Activated naive CD8-positive, alpha-beta T cell treated with anti-CD3 and anti-CD28 coated beads, Interleukin-2, amount 50 U/mL, for 16 hours (primary cell): ENCODE measurements at regions not wholly inside any gene's neighbourhood (a gene's known extent, or its start where the extent isn't known, plus 50 kb on each side); places are given as distances from the start of the nearest gene placed in this dataset.
"Not testable (repeated sequence)": the region's sequence is repeated elsewhere in the genome, so short reads cannot be mapped to it uniquely, and the experiment has no call there.

Experiments
- DNase-seq: peaks from one replicate; pipeline ENCODE4 v3.0.0-alpha.2; 2020; ENCODE audit warnings: low read depth, low spot score

DNA sequence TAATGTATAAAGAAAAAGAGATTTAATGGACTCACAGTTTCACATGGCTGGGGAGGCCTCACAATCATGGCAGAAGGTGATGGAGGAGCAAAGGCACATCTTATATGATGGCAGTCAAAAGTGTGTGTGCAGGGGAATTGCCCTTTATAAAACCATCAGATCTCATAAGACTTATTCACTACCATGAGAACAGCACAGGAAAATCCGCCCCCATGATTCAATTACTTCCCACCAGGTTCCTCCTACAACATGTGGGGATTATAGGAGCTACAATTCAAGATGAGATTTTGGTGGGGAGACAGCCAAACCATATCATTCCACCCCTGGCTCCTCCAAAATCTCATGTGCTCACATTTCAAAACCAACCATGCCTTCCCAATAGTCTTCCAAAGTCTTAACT lies 82.5 kb upstream of the ANKRD1 start:
- DNase-seq = not testable (repeated sequence)

DNA sequence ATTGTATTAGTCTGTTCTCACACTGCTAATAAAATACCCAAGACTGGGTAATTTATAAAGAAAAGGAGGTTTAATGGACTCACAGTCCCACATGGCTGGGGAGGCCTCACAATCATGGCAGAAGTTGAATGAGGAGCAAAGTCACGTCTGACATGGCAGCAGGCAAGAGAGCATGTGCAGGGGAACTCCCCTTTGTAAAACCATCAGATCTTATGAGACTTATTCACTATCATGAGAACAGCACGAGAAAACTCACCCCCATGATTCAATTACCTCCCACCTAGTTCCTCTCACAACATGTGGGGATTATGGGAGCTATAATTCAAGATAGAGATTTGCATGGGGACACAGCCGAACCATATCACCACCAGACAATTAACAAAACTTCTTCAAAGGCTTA lies 84.4 kb upstream of the ANKRD1 start:
- DNase-seq = not testable (repeated sequence)

DNA sequence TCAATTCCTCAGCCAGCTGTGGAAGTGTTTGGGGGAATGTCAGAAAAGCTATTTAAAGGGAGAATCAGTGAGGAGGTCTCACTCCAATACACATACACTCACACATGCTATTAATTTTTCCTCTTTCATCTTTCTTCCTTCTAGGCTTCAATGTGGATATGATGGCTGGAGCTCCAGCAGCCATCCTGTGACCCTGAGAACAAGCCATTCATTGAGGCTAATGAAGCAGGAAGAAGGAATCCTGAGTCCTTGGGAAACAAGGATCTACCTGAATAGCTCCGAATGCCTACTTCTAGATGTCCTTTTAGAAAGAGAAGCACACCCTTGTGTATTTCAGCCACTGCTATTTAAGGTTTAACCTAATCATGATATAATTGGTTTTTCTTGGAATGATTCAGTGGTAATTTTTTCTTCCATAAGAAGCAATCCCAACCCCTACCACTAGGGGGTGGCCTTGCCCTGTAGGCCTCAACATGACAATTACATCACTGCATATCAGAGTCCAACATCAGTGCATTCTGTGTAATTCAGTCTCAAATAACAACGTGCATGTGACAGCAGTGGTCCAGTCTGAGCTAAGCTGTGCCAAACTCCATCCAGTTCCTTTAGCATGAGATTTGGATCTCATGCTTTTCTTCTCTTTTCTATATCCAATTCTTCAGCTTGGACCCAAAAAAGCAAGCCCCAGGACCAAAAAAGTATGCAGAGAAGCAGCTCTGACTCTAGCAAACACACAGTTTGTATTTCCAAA lies 85.3 kb upstream of the ANKRD1 start:
- DNase-seq = peak; percentile 50

DNA sequence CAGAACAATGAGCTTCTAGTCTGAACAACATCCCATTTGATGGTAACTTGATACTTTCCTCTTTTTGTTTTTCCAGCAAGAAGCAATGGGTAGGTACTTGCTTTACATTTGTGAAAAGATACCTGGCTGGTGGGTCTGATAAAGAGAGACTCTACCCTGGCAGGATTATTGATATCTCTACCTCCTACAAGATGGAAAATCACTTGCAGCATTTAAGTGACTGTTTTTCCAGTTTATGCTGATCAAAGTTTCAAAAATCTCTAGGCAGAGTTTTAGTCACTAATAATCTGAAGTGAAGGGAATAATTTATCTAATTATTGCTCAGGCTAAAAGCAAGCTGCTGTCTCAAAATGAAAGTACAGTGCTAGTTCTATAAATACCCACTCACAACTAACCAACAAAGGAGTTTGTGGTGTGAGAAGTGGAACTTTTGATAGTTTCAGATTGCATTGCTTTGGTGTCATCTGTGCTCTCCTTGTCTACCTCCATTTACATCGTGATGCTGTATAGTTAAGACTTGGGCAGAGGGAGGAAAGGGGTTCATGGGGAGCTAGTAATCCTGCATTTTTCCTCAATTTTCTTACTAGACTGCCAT lies 86.0 kb upstream of the ANKRD1 start:
- no peak for DNase-seq

DNA sequence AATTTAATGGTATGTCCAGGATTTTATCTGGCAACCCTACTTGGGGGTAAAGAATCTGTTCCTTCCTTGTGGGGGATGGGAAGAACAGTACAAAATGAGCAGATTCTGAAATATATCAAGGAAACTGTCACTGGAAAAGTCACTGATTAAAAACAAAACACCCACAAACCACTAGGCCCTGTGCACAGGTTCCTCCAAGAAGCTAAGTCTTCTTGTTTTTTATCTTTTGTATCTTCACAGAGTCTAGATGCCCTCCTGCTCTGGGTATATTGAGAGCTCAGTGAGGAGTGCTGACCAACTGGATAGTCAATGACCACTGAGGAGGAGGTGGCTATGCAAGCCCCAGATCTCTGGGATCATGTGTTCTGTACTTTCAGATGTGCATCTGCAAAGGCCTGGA lies 86.8 kb upstream of the ANKRD1 start:
- DNase-seq = no peak

DNA sequence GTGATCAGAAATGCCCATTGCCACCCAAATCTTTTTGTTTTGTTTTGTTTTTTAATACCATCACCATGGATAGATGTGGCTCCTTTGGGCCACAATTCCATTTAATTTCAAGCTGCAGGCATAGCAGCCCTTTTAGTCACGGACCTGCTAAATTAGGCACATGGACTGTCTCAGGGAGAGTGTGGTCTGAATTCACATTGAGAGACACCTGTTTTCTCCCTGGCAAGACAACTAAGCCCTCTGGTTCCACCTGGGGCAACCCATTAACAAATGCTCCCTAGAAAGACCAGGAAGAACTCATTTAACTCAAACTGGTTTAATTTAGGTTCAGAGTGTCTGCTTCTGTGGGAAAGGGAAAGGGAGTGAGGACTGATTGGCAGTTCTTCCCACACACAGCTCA lies 88.2 kb upstream of the ANKRD1 start:
- no peak for DNase-seq

DNA sequence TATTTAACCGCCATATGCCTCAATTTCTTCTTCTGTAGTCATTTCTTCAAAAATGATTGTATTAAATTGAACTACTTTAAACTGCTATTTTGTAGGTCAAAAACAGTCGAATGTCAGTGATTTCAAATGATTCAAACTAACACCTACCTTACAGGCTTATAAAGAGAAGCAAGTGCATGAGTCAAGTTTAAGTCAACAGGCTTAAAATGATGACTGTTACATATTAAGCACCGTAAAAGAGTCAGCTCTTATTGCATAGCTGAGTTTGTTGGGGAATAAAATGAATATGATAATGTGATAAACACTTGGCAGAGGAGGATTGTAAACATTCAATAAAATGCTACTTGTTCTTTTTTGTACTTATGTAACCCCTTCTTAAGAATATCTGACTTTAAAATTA lies 90.1 kb upstream of the ANKRD1 start:
- DNase-seq = no peak

DNA sequence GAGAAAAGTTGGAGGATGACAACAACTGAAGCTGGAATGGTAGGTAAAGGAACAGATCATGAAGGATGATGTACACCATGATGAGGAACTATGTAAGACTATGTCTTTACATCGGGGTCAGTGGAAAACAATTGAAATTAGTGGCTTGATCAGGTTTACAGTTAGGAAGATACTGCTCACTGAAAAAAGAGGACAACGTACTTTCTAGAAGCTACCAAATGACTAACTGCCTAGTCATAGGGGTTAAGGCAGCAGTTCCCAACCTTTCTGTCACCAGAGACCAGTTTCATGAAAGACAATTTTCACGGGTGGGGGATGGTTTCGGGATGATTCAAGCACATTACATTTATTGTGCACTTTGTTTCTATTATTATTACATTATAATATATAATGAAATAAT lies 91.6 kb upstream of the ANKRD1 start:
- no peak for DNase-seq

DNA sequence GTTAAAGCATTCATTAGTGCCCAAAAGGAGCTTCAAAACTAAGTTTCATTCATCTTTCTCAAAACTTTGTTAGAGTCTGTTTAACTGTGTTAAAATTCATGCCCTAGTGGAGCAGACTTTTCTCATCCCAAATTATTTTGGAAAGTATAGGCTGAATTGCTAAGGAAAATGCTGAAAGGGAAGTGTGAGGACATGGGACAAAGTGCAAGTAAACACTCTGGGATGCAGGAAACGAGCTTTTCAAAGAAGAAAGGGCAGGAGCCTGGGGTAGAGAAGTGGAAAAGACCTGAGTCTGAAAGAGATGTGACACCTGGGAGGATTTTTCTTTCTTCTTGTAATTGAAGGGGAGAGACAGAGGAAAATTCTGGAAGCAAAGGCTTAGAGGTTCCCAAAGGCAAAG lies 93.1 kb upstream of the ANKRD1 start:
- no peak for DNase-seq

DNA sequence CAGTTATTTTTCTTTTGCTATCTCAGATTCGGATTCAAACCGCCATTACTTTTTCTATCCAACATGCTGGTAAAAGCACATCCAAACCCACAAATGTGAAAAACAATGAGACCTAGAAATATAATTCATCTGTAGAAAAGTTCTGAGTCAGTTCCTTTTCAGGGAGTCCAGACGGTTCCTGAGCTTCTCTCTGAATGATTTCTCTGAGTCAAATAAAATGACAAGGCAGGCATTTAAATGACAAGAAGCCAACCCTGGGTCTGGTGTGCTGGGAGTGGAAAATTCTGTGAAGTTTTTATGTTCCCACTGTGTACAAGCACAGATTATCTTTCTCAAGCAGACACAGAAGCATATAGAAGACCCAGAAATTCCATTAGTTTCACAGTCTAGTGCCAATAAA lies 96.3 kb upstream of the ANKRD1 start:
- DNase-seq = no peak

DNA sequence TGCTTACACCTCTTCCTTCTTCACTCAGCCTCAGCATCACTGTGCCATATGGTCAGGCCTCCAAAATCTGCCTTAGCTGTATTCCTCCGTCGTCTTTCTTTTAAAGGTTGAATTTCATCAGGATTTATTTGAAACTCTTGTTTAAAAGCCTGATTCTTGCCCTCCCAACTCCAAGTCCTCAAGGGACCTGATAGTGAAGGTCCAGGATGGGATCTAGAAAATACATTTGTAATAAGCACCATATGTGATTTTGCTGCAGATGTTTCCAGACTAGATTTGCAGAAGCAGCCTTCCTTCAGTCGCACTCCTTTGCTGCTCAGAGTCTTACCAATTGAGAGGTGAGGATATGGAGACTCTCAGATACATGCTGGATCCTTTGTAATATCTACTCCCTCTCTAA lies 101.0 kb upstream of the ANKRD1 start:
- DNase-seq = no peak

DNA sequence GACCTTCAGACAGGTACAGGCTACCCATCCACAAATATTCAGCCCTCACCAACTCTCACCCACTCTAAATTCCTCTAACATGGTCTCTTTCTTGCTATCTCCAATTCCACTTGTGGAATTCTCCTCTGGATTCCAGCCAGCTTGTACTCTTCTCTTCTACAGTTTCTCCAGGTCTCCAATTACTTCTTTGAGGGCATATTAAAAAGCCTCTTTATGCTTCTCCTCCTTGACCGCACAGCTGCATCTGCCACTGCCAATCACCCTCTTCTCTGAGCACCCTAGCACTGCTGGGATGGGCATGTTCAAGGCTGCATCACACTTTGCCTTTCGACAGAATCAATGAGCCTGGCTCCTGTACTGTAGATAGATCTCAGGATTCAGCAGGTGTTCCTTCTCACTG lies 101.5 kb upstream of the ANKRD1 start:
- no peak for DNase-seq

DNA sequence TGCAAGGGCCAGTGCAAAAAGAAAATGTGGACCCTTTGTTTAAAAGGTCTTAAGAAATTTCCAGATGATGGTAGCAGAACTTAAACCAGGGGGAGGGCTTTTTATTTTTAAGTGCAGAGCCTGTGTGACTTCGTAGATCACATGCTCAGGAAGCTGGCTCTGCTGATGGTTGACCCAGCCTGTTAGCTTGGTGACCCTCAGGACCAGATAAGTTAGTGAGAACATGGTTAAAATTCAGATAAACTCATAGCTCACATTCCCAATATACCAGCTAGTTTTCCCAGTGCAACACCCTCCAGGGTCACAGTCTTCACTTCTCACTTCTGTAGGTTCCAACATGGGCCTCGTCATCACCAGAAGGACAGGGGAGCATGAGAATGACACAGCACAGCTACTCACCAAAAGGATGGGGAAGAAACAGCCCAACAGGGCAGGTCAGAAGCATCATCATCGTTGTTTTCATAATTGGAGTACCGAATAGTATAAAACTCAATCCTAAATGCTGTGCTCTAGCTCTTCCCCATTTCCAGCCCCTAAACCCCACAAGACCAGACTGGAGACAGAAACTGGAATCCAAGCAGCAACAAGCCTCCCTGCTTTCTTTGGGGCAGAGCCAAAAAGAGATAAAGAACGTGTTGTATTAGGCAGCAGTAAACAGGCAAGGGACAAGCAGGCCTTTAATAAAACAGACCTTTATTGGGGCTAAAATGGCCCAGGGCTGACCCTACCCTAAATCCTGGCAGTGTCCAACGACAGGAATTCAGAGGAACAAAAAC lies 102.2 kb upstream of the ANKRD1 start:
- no peak for DNase-seq

DNA sequence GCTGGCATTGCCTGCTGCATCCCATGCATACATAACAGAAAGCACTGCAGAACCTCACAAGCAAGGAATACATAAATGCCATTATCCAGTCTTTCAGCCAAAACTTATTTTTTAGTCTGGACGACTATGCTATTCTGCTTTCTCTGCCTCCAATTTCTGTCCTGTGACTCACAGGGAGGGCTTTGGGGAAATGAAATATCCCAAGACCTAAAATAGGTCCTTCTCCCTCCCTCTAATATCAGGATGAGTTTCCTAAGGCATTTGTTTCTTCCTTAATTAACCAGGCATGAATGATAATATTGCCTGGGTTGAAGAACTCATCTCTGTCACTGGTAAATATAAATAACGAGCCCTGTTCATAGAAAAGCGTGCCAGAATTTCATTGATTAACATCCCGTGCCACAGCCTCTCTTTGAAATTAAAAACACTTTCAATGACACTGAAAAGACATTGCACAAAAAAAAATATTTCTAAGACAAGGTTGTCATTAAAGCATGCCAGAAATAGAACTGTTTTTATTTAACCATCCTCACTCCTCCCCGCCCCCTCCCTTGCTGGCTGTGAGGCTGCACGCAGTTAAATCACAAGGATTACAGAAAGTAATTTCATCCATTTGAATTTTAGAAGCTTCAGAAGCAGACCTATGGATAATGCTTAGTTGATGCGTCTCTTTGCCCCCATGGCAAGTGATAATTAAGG lies 103.0 kb upstream of the ANKRD1 start:
- no peak for DNase-seq

DNA sequence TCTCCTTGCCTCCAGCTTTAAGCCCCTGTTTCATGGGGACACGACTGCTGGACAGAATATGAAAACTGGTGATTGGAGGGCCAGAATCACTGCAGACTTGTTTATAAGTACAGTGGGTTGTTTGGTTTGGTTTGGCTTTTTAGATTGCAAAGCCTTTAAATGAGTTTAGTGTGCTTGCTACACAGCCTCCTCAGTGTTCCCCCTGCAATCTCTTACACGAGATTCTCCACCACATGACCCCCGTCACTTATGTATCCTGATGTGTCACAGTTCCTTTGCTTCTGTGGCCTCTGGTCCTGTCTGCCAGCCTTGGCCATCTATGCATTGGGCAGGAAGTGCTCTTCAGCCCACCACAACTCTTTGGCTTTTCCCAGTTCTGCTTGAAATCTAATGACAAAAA lies 103.7 kb upstream of the ANKRD1 start:
- DNase-seq = no peak

DNA sequence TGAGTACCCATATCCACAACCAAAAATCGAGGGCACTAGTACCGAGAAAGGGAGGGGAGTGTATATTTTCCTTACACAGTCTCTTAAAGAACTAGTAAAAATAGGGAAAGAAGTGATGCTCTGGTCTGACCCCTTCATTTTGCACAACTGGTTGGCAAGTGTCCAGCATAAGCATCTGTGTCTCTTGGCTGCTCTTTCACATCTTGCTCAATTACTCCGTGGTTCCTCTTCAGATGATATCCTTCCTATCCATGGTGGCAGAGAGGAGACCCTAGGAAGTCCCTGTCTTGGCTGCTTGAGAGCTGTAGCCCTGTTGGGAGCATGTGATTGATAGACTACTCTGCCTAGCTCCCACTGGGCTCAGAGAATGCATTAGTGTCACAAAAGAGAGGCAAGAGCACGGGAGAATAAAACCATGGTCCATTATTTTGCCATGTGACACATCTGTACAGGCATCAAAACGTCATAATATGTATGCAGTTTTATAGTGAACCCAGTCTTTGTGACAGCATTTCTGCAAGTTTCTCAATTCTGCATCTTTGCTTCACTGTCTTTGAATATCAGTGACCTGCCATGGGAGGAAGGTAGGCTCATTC lies 111.8 kb upstream of the ANKRD1 start:
- no peak for DNase-seq

DNA sequence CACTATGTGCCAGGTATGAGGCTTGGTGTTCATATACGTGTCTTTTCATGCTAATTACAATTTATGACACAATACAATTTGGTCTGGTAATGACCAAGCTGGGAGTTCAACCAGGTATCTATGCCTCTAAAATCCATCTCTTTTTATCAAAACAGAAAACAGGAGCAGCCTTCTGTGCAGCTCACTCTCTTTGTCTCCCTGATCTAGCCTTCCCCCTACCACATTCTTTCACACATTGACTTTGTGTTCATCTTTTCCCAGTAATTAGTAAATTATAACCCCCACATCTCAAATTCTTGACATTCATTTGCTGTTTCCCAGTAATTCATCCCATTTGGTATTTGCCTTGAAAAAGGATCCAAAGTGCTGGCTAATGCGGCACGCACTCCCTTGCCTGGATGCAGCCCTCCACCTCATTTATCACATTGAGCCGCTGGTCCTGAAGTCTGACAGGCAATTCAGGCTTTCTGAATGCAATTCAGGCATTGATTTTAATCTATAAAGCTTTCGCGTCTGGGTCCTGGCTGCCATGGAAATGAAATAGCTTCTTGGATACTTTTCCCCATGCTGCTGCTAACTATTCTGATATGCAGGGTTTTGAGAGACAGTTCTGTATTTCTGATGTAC lies 112.5 kb upstream of the ANKRD1 start:
- DNase-seq = no peak

DNA sequence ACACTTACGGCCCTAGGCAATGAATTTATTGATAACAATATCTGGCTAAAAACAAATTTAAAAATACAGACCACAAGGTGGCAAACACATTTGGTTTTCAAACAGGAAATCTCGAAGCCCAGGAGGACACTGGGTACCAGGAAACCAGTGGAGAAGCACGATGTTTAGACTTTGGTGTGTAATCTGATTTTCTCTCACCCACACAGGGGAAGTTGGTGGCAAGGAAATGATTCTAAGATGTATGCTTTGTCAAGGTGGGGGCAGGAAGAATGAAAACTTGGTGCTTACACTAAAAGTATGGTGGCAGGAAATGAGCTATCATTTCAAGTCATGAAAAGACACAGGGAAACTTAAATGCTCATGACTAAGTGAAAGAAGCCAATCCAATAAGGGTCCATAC lies 113.2 kb upstream of the ANKRD1 start:
- no peak for DNase-seq

DNA sequence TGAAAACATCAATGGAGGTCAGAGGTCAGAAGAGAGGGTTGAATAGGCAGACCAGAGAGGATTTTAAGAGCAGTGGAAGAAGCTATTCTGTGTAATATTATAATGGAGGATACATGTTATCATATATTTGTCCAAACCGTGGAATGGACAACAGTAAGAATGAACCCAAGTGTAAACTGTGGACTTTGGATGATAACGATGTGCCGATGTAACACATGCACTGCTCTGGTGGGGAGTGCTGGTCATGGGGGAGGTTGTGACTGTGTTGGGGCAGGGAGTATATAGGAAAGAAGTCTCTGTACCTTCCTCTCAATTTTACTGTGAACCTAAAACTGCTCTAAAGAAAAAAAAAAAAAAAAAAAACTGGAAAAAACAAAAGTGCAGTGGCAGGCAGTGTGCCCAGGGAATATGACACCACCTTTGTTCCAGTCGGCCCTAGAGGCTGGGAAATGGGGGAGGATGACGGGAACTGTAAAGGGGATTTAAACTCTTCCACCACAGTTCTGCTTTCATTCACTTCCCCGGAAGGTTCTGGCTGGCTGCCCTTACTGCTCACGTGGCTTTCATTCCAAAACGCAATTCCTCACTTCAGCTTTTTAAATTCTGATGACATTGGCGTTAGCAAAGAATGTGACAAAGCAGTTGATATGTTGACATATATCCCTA lies 113.7 kb upstream of the ANKRD1 start:
- DNase-seq = no peak

DNA sequence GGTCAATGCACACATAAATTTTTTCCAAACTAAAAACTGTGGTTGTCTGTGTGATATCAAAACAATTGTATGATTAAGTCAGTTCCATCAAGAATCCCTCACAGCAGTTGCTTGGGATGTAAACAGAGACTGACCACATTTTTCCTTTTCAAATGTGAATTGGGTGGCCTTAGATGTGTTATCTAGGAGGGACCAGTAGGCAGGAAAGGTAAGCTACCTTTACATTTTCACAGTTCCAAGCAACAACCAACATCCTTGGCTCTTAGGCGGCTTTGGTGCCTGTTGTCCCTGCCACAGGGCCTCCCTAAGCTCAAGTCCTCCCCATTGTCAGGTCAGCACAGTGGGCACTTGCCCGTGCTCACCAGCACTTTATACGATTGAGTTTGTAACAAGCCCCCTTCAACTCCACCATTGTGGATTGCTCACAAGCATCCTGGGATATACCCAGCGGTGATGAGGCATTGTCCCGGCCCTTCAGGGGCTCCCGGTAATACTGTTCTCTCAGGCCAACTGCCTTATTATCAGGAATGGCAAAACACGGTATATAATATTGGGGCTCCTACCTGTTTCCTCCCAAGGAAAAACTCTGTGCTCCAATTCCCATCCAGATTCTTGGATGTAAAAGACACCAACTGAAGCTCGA lies 114.9 kb upstream of the ANKRD1 start:
- no peak for DNase-seq
